Bronchial epithelial cell (primary cell): ENCODE measurements at regions not wholly inside any gene's neighbourhood (a gene's known extent, or its start where the extent isn't known, plus 50 kb on each side); places are given as distances from the start of the nearest gene placed in this dataset.
A peak's percentile ranks its signal among the peaks of the same experiment; 100 is the strongest.
"Not testable (repeated sequence)": the region's sequence is repeated elsewhere in the genome, so short reads cannot be mapped to it uniquely, and the experiment has no call there.

Experiments
- DNase-seq: peaks from one replicate; pipeline ENCODE4 v3.0.0-alpha.2; 2010; ENCODE audit warnings: low read depth
- FAIRE-seq: peaks from 2 replicates; lab custom pipeline; 2011; peaks lifted over from hg19 to GRCh38; lab: Jason Lieb, UNC
- H3K27me3 ChIP-seq: 2 replicates; pipeline ENCODE4 v1.5.1; 2011; ENCODE audit warnings: low read length; ENCODE audit not compliant: control insufficient read depth, insufficient read depth
- H3K36me3 ChIP-seq: 2 replicates; pipeline ENCODE4 v1.5.1; 2011; ENCODE audit warnings: low read length; ENCODE audit not compliant: control insufficient read depth, insufficient read depth
- H3K4me3 ChIP-seq: 2 replicates; pipeline ENCODE4 v1.5.1; 2011; ENCODE audit warnings: mild to moderate bottlenecking, low read depth, low read length, control low read depth
- CTCF ChIP-seq: IDR thresholded peaks from 2 replicates; pipeline ENCODE4 v1.5.1; 2011; ENCODE audit warnings: mild to moderate bottlenecking, moderate library complexity, low read length, control low read depth, inconsistent platforms; ENCODE audit not compliant: insufficient read depth, severe bottlenecking

DNA sequence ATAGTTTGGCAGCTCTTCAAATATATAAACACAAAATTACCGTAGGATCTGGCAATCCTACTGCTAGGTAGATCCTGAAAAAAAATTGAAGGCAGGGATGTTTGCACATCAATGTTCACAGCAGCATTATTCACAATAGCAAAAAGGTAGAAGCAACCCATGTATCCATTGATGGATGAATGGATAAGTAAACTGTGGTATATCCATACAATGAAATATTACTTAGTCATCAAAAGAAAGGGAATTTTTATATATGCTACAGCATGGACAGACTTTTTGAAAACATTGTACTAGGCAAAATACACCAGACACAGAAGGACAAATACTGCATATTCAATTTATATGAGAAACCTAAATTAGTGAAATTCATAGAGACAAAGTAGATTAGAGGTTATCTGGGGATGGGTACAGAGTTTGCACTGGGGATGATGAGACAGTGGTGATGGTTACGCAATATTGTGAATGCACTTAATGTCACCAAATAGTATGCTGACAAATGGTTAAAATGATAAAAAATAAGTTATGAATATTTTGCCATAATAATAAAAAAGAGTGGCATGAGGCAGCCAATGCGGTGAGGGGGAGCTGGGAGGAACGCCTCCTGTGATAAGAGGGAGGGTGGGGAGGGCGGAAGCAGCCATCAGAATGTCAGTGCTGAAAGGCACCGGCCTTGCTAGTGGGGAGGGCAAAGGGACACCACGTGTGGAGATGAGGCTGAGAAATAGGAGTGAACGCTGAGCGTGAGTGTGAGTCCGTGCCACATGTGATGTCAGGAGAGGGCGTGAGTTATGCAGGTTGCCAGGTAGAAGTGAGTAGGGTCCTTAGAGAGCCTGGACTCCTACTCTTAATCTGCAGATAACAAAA is 386.1 kb upstream of the PODXL start:
- FAIRE-seq (no peak), DNase-seq (no peak)
- TF ChIP-seq CTCF, result no peak
- H3K27me3 ChIP-seq, result peaks cover 7% of the 10 kb centered on the region
- no peak overlapping the region for H3K4me3 ChIP-seq
- H3K36me3 ChIP-seq, result no peaks in the 10 kb centered on the region

DNA sequence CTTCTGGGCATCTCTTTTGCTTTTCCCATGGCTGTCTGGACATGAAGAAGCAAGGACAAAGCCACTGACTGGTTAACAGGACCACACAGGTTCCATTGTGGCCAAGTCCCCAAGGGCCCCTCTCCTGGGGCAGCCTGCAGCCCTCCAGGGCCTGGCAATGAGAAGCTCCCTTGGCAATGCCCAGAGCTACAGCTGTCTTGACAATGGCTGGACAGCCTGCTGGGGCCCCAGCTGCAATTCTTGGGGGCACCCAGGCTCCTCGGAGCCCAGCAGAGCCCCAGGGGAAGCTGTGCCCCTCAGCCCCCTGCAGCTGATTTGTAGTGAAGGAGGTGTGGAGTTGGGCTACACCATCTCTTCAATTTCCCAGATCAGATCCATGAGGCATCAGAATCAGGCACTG is 384.9 kb upstream of the PODXL start:
- FAIRE-seq (no peak), DNase-seq (no peak)
- TF ChIP-seq CTCF, result no peak
- no peak overlapping the region for H3K4me3 ChIP-seq
- H3K27me3 ChIP-seq, result peaks cover 5% of the 10 kb centered on the region
- no peaks in the 10 kb centered on the region for H3K36me3 ChIP-seq

GRCh38 chr7:131940621-131941165 is 384.3 kb upstream of the PODXL start:
- Histone ChIP-seq H3K36me3 (no peaks in the 10 kb centered on the region), H3K27me3 (peaks cover 5% of the 10 kb centered on the region), H3K4me3 (no peak overlapping the region)
- DNase-seq (no peak), FAIRE-seq (no peak)
- no peak for TF ChIP-seq CTCF

GRCh38 chr7:131938788-131939187 is 382.4 kb upstream of the PODXL start:
- not testable (repeated sequence) for H3K27me3 ChIP-seq, DNase-seq, H3K36me3 ChIP-seq, H3K4me3 ChIP-seq
- peak; percentile 28 for FAIRE-seq

GRCh38 chr7:131937868-131938267 is 381.4 kb upstream of the PODXL start:
- no peak for TF ChIP-seq CTCF
- DNase-seq (no peak), FAIRE-seq (no peak)
- no peaks in the 10 kb centered on the region for H3K36me3 ChIP-seq
- no peaks in the 10 kb centered on the region for H3K27me3 ChIP-seq
- H3K4me3 ChIP-seq, result no peak overlapping the region

GRCh38 chr7:131935180-131935579 is 378.8 kb upstream of the PODXL start:
- TF ChIP-seq CTCF, result no peak
- no peak for FAIRE-seq

More at GRCh38 chr7:131935180-131935579, 378.8 kb upstream of the PODXL start:
- Histone ChIP-seq H3K36me3 (no peaks in the 10 kb centered on the region), H3K27me3 (no peaks in the 10 kb centered on the region), H3K4me3 (no peak overlapping the region)
- DNase-seq, result no peak
